ENCODE measurements at regions not wholly inside any gene's neighbourhood (a gene's known extent, or its start where the extent isn't known, plus 50 kb on each side); places are given as distances from the start of the nearest gene placed in this dataset.

DNA sequence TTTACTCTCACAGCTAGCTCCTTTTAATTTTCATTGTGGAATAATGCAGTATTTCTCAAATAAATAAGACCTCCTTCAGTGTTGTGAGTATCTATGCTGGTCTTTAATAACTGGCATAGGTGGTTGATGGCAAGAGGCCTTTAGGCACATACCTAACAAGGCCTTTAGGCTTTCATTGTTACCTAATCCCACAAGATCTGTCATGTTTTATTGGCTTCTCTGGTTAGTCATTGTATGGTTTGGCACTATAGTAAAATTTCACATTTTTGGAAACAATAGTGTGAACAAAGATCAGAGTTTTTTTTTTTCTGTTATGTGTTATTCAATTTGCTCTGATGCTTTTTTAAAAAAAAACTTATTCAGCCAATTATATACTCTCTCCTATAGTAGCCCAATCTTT, 89.8 kb upstream of the NEUROD1 start:
- no peak for DNase-seq (ENCODE audit: low read depth in 2 of 2)

DNA sequence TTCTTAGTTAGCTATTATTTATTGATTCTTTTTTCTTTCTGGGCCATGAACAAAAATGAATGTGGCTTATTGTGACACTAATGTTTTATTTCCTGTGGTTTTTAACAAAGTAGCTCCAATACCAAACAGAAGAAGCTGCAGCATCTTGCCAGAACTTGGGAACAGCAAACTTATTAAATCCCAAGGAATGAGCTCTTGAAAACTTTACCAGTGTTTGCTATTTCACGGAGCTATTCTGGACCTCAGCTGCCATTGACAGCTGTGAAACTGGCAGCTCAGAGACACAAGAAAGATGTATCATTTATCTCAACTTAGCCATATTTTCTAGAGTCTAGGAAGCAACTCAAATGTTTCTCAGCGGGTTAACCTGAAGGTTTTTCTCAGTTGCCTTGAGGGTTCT, 91.0 kb upstream of the NEUROD1 start:
- no peak for DNase-seq (ENCODE audit: low read depth in 2 of 2)

DNA sequence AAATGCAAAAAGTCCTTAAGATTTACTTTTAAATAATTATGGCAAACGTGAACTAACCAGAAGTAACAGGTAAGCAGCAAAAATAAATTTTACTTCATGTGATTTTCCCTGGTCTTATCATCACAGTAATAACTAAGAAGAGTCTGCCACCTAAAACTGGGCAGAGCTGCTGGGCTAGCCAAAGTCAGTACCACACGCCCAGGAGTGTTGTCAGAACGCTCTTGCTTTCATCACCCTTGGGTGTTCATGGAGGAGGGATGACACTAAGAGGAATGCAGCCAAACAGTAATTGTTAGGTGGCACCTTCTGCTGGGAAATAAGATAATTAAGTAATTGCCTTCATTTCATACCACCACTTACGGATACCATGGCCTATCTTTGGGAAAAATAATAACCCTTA, 92.0 kb upstream of the NEUROD1 start:
- DNase-seq (ENCODE audit: low read depth in 2 of 2) = no peak

DNA sequence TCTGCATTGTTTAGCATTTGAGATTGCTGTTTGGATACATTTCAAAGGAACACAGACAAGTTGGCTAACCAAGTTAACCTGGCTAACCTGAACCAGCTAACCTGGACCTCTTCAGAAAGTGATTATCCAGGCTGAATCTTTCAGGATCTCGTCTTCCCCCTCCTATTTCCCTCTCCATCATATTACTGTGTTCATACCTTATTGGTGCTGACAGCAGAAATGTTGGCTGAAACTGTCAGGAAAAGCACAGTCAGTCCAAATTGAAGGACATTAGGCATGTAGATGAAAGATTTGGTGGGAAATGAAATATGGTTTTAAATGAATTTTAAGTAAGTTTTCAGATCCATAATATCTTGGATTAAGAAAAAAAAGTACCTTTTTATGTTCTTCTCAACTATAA, 92.5 kb upstream of the NEUROD1 start:
- no peak for DNase-seq (ENCODE audit: low read depth in 2 of 2)

DNA sequence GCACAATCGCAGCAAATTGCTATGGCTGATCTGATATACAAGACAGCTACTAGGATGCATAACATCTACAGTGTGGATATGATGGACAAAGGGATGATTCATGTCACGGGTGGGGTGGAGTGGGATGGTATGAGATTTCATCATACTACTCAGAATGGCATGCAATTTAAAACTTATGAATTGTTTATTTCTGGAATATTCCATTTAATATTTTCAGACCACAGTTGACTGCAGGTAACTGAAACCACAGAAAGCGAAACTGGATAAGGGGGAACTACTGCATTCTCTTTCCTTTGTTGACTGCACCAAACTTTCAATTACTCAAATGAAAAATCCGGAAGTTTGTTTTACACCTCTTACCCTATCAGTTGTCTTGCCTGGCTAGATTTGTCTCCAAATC, 94.4 kb upstream of the NEUROD1 start:
- no peak for DNase-seq (ENCODE audit: low read depth in 2 of 2)

DNA sequence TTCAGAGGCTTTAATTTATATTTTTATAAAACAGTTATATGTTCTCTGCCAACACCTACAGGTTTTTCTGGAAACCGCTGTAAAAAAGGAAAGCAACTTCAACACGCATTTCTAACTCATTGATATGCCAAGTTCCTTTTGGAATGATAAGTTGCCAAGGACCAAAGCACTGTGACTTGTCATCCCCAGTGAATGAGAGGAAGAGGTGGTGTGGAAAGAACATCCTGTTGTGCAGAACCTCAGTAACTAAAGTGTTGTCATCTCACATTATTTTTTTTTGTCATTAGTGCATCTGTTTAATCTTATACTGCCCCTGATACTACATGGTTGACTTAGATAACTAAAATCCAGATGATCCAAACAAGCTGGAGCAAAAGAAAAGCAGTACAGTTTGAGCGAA, 96.0 kb upstream of the NEUROD1 start:
- no peak for DNase-seq (ENCODE audit: low read depth in 2 of 2)

DNA sequence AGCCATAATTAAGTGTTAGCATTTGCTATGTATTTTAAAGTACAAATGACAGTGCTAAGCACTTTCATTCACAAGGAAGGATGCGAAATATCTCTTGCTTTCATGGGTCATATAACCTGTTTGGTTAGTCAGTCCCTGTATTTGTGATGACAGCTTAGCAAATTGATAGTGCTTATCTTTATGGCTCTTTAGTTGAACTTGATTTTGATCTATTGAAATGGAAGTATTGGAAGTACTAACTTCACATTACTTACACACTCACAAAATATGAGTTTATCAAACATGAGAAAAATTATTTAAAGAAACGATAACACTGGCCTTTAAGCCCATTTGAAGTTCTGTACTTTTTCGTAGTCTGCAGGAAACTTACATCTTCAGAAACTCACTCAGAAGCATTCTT, 97.4 kb upstream of the NEUROD1 start:
- no peak for DNase-seq (ENCODE audit: low read depth in 2 of 2)

DNA sequence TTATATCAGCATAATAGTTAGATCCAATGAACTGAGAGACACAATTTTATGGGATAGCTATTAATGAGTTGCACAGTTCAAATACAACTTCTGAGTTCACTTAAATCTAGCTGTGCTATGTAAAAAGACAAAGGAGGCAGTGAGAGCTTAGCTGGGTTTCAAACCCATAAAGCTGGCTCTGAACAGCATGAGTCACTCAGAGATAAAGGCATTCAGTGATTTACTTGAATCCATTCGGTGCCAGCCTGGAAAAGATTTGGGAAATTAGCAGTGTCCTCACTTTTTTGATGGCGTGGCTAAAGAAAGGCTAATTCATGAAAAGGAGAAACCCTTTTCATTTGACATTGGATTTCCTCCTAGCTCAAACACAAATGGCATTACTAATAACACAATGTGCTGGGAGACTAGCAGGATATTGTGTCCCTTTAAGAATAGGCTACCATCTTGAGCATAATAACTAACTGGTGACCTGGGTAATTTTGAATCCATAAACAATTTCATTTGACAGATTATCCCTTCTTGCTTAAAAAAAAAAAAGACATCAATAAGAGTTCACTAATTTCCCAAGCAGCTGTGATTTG, 98.4 kb upstream of the NEUROD1 start:
- no peak for DNase-seq (ENCODE audit: low read depth in 2 of 2)

DNA sequence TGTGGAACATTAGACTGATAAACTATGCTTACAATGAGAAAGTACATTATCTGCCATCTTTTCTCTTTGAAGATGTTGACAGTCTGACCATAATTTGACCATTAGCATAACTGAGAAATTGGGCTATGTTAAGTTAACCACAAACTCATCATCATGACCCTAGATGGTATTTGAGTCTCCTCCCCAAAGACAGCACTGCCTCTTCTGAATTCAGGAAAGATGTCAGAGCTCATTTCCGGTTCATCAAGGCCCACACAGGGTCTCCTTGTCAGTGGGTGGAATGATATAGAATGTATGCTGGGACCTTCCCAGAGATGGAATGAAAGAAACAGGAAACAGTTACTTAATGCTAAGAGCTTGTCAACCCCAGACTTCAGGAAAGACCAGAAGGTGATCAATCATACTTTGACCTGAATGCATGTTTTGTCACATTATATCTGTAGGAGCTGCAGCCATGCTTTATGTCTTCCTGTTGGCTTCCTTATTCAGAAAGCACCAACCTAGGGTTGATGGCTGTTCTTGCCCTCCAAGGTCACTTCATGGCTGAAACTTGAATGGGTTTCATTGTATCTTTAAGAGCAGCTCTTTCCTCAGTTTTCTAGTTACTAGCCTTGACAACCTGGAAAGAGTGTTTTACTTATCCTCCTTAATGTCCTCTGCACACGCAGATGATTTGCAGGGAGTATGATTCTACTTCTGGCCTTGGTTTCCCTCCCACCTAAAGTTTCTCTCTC, 99.1 kb upstream of the NEUROD1 start:
- DNase-seq (ENCODE audit: low read depth in 2 of 2) = no peak

DNA sequence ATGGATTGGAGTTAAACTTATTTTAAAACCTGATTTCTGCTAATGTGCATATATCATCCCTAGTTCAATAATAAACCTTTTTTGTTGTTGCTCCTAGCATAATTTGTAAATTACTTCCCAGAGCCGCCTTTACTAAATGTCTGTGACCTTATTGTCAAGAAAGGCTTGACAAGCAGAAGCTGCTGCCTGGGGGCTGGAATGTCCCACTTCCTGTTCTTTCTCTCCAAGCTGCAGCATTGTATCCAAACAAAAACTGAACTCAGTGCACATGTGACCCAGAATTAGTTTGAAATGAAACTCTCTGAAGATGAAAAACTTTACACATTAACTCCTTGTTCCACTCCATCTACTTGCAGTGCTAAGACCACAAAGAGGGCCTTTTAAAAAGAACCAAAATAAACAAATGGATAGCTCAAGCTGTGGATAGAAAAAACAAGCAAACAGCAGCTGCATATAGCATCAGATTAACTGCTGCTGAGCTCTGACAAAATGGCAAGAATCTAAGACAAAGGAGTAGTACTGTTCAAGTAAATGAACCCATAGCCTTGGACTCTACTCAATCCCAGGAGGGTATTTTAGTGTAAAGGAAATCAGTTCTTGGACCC, 99.8 kb upstream of the NEUROD1 start:
- no peak for DNase-seq (ENCODE audit: low read depth in 2 of 2)

DNA sequence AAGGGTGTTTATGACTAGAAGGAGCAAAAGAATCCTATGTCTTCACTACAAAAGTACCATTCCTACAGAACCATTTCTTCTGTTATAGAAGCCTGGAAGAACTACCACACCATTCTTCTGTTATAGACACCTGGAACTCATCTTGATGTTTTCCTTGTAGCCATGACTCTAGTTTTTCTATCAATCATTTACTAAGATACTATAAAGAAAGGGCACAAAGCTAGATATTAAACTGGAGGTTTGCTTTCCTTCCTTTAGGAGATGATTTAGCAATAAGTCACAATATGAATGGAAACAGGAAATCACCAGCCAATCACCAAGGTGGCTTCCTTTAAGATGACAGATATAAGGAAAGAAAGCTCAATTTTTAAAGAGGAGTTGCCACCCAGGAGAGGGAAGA, 100.3 kb upstream of the NEUROD1 start:
- no peak for DNase-seq (ENCODE audit: low read depth in 2 of 2)

DNA sequence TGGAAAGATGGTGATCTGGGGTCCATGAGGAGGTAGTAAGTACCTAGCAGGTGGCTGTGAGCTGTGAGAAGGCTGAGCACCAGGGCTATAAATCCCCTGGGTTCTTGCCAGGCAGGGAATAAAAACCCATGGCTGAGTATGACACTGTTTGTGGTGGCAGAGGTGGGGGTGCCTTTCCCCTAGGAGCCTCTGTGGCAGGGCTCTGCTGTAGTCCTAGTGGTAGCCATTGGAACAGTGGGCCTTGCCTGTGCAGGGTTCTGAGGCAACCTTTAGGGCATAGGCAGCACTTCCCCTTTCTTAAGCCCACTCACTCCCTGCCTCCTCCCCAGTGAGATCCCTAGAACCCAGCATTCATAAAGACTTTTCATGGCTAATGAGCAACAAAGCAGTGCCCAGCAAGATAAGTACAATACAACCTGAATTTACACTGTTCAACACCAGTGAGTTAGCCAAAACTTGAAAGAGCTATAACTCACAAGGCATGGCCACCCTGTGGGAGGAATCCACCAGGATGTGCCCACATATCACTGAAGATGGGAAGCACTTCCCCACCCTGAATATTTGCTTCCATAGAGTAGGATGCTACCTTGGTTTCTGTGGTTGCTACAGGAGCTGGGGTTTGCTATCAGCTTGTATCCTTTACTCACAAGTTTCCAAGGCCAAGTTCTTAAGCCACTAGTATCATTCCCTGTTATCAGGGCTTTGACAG, 100.9 kb upstream of the NEUROD1 start:
- DNase-seq (ENCODE audit: low read depth in 2 of 2) = no peak

DNA sequence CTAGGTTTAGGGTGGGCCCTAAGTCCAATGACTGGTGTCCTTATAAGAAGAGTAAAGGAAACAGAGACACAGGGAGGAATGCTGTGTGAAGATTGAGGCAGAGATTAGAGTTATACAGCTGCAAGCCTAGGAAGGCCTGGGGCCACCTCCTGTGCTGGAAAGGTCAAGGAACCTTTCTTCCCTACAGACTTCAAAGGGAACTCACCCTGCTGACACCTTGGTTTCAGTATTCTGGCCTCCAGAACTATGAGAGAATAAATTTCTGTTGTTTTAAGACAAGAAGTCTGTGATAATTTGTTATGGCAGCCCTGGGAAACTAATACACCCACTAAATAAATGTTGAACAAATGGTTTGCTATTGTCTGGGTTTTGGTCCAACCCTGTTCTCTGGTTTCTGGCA, 102.3 kb upstream of the NEUROD1 start:
- no peak for DNase-seq (ENCODE audit: low read depth in 2 of 2)

DNA sequence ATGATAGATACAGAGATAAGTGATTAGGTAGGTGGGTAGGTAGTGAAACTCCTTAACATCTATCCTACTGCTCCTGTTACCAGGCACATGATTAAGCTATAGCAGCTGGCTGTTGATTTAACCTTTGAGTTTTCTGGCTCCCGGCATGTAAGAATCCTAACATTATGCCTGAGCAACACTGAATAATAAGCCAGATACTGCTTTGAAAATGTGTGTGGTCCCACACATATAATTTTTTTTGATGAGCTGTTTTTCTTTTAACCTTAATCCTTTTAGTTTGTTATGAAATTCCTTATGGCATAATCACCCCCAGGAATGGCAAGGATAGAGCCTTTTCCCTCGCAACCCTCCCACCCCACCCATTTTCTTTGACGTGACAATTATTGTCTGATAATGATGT, 104.2 kb upstream of the NEUROD1 start:
- DNase-seq (ENCODE audit: low read depth in 2 of 2) = no peak

DNA sequence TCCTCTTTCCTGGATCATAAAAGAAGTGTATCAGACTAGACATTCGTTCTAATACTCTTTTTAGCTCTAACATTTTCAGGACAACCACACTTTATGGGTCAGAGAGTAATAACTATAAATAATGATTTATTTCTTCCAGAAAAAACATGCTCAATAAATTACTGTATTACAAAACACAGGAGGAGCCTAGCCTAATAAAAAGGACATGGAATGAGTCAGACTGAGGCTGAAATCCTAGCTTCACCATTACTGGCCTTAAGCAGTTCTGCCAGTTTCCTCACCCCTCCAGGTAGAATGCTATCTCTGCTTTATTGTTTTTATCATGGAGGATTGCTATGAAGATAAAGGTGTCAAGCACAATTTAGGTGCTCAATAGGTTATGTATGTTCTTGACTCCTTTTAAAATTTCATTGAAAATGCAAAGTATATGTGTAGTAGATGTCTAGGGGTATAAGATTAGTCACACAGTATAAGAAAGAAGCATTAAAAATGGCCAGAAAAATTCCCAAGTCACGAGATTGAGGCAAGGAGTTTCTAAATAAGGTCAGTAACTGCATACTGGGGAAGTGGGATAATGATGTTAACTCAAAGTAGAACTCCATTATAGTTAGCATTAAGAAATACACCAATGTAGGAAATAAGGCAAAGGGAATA, 105.5 kb upstream of the NEUROD1 start:
- no peak for DNase-seq (ENCODE audit: low read depth in 2 of 2)

DNA sequence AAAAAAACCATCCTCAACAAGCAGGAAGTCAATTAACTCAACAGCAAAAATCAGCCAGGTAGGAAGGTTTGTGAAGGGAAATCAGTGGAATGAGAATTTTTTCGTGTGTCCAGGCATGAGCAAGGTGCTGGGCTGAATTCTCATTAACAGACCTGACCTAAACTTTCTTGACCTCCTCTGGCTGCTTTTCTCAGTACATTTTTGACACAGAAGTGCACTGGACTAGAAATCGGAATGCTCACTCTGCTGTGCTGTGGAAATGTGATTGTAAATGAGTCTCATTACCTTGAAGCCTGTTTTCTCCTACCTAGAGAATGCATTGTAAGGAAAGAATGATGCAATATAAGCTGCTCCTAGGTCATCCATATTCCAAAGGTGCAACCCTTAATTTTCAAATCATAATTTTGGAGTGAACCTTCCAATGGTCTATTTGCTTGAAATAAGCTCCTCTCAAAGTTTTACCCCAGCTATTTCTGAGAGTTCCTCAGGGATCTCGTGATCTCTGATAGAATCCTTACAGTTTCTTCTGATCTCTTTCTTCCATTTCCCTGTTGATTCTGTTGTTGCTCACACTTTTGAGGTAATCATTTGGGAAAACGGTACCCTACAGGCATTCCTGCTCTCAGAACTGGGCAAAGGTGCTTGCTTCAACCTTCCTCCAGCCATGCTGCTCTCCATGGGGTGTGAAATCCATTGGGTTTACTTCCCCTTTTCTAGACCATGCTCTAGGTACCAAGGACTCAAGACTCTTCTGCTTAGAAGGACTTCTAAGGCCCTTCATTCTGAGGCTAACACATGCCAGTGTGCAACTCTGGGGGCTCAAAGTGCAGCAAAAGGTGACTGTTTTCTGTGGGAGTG, 104.9 kb upstream of the ITPRID2 start:
- no peak for DNase-seq (ENCODE audit: low read depth in 2 of 2)

DNA sequence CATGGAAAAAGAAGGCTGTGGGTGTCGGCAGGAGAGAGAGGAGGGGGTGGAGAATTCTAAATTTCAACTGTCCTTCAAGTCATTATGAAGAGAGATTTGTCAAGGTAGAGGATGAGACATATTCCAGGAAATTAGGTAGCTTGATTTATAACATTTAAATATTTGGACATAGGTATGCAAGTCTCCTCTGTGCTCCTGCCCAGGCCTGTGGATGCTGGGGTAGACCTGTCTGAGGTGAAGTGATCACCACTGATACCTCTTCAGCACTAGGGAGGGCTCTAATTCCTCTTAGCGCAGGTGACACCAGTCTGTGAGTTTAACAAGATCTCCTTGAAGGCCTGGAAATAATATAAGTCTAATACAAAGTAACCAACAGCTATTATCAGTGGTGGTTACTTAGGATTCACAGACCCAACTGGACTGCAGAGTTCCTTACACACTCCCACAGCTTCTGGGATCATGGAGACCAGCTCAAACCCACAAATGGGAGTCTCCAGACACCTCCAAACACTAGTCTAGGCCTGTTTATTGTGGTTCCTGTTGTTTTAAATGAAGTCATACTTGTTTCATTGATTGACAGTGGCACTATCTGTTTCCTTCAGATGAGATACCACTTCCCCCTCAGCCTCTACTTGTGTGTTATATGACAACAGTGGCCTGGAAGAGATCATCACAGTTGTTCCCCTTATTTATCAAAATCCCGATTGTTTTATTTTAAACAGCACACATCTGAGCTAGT, 104.1 kb upstream of the ITPRID2 start:
- DNase-seq (ENCODE audit: low read depth in 2 of 2) = no peak

DNA sequence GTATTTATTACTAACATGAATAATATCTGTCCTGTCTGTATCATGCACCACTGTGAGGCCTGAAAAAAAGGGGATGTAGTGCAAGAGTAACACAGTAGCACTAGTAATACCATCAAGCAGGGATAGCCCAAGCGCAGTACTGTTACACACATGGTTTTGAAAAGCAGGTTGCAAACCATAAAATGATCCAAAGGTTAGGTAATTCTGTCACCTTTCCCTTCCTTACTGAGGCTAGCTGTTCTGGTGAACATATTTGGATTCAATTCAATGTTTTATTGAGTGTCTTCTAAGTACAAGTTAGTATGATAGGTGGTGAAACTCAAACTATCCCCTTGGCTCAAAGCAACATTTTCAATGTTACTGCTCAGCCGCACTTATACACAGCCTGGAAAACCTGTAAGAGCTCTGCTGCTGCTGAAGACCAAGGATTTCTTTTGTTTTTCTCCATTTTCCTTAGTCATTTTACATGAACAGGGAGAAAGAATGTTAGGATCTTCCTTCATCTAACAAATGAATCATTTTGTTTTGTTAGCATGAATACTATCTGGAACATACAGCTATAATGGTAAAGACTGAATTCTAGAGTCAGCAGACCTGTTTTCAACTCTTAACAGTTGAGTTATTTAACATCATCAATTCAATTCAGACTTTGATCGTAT, 102.5 kb upstream of the ITPRID2 start:
- DNase-seq (ENCODE audit: low read depth in 2 of 2) = no peak

DNA sequence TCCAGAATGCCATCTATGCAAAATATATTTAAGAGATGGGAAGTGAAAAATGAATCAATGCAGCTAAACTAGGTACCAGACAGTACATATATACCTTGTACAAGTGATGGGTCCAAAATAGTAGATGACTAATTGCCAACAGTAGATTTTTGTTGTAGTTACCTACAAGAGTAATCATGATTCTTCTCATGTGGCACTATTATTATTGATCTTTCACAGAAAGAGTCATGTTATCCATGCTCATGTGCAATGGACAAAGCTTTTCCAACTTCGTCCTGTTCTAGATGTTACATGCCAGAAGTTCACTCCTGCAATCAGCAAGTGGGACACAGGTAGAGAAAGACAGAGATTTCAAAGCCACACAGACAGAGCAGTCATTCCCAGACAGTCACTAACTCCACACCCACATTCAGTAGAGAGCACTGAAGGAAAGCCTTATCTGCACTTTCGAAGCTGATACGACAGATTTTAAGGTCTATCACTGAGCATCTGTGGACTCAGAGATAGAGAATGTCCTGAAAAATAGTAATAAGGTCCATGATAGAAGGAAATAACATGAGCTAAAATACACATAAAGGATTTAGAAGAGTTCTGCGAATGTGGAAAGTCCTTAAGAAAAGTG, 101.6 kb upstream of the ITPRID2 start:
- DNase-seq (ENCODE audit: low read depth in 2 of 2) = no peak
